Pancreas (tissue), 10 donors: ENCODE measurements at regions not wholly inside any gene's neighbourhood (a gene's known extent, or its start where the extent isn't known, plus 50 kb on each side); places are given as distances from the start of the nearest gene placed in this dataset.

Experiments used
- ATAC-seq, 4 donors: fragments of 200-7000 bp; cut with Tn5 transposase; one replicate each; pipeline versions ENCODE4 v1.8.0 to v1.9.1; 2020; ENCODE audit warnings: mild to moderate bottlenecking in 4 of 4, moderate library complexity in 4 of 4
- DNase-seq, 6 donors: peaks; one replicate each; pipeline ENCODE4 v3.0.0-alpha.2; 2020
- FAIRE-seq: peaks from 2 replicates; lab custom pipeline; 2012; peaks lifted over from hg19 to GRCh38; lab: Jason Lieb, UNC
- H3K27ac ChIP-seq, 4 donors: fragments of 200-600 bp; sonication (generic); 1 replicate in 3 of 4; 2 replicates in 1 of 4; pipeline versions ENCODE4 v1.5.0 to v1.8.0; 2020
- H3K27me3 ChIP-seq, 4 donors: fragments of 200-600 bp; one replicate each; pipeline ENCODE4 v1.8.0; 2021
- H3K36me3 ChIP-seq, 3 donors: fragments of 200-600 bp; sonication (generic) in 1 of 3; one replicate each; pipeline versions ENCODE4 v1.5.0 to v1.8.0; 2020 to 2021
- H3K4me1 ChIP-seq, 3 donors: fragments of 200-600 bp; one replicate each; pipeline ENCODE4 v1.8.0; 2021
- H3K4me3 ChIP-seq, 4 donors: fragments of 200-600 bp; sonication (generic) in 2 of 4; one replicate each; pipeline versions ENCODE4 v1.5.0 to v1.8.0; 2020 to 2021
- H3K9me3 ChIP-seq, 4 donors: fragments of 200-600 bp; one replicate each; pipeline ENCODE4 v1.8.0; 2021
- CTCF ChIP-seq, 4 donors: fragments of 200-600 bp; sonication (generic) in 3 of 4; IDR thresholded peaks; one replicate each; pipeline versions ENCODE4 v1.5.0 to v1.8.0; 2021; ENCODE audit warnings: antibody characterized with exemption in 4 of 4
- WGBS, 2 donors: extraction: QIAGEN DNeasy Blood & Tissue Kit; methylation state at CpG; one replicate each; pipeline ENCODE4 v1.1.7; 2013; 5-methylcytosine and 5-hydroxymethylcytosine counted together
- intact Hi-C, 3 donors: fragments of 100-400 bp; cut with DNase I; formaldehyde crosslinking; loops; one replicate each; pipeline versions ENCODE4 v1.11.1 to v1.14.2; 2022
- donor health status: healthy with polysubstance abuse.
- donor health status: DM: no; HTN: no; CAD: no; lungs with moderate emphysema.
- donor health status: DM: no; HTN: no; CAD: no.
- donor health status: control.
- donor health status: control.
- donor health status: Bipolar disorder and iron deficiency.
- donor health status: DM: yes; HTN: yes; CAD: no.
- donor health status: DM: no; HTN: no; CAD: no.
- donor health status: DM: no; HTN: no; CAD: no.
- donor health status: DM: yes; HTN: yes; CAD: no.

- no peak for ATAC-seq
- no peaks in the 10 kb centered on the region for H3K4me1 ChIP-seq
- peak in 1 of 6 donors; percentile 30 for DNase-seq
- H3K4me3 ChIP-seq: no peak overlapping the region
- no peak for FAIRE-seq
- H3K27me3 ChIP-seq: no peaks in the 10 kb centered on the region
- intact Hi-C loops: no loop called here
- no peak overlapping the region for H3K27ac ChIP-seq
- TF ChIP-seq CTCF (IDR thresholded peaks at IDR 0.05): no peak
- WGBS, 2 donors: 97 to 99% methylated on average over 14 of the region's 14 CpGs
- H3K9me3 ChIP-seq: no peaks in the 10 kb centered on the region
- peaks cover 0 to 43% (median 0%) of the 10 kb centered on the region in 3 donors for H3K36me3 ChIP-seq
These were observed 108.2 kb downstream of the RTP5 start for GRCh38 chr2:241977557-241978300.

- Histone ChIP-seq H3K4me1 (no peaks in the 10 kb centered on the region), H3K27me3 (no peaks in the 10 kb centered on the region), H3K36me3 (peaks cover 0 to 33% (median 0%) of the 10 kb centered on the region in 3 donors), H3K4me3 (no peak overlapping the region), H3K27ac (no peak overlapping the region), H3K9me3 (no peaks in the 10 kb centered on the region)
- 36 to 38% methylated on average over 1 of the region's 1 CpG for WGBS, 2 donors
- DNase-seq: no peak
- intact Hi-C loops: no loop called here
- FAIRE-seq: no peak
- peak in 2 of 4 donors; percentile 46 to 53 for ATAC-seq
- TF ChIP-seq CTCF (IDR thresholded peaks at IDR 0.05): no peak
These were observed 109.1 kb downstream of the RTP5 start for GRCh38 chr2:241978670-241979069.

GRCh38 chr2:241980193-241980592 is 110.7 kb downstream of the RTP5 start:
- H3K36me3 ChIP-seq: peaks cover 0 to 18% (median 0%) of the 10 kb centered on the region in 3 donors
- no peaks in the 10 kb centered on the region for H3K4me1 ChIP-seq
- DNase-seq (peak in 1 of 6 donors; percentile 13), FAIRE-seq (no peak), ATAC-seq (no peak)
- no peak for TF ChIP-seq CTCF (IDR thresholded peaks at IDR 0.05)
- H3K4me3 ChIP-seq: no peak overlapping the region
- no peak overlapping the region for H3K27ac ChIP-seq
- intact Hi-C loops: no loop called here
- no peaks in the 10 kb centered on the region for H3K9me3 ChIP-seq
- H3K27me3 ChIP-seq: no peaks in the 10 kb centered on the region
- WGBS, 2 donors: 83 to 87% methylated on average over 6 of the region's 6 CpGs

- H3K36me3 ChIP-seq: peaks cover 0 to 8% (median 0%) of the 10 kb centered on the region in 3 donors
- DNase-seq: no peak
- H3K4me3 ChIP-seq: no peak overlapping the region
- H3K27ac ChIP-seq: no peak overlapping the region
- 91 to 95% methylated on average over 24 of the region's 24 CpGs for WGBS, 2 donors
- no peak for TF ChIP-seq CTCF (IDR thresholded peaks at IDR 0.05)
- no peaks in the 10 kb centered on the region for H3K9me3 ChIP-seq
- H3K4me1 ChIP-seq: no peaks in the 10 kb centered on the region
- no peak for ATAC-seq
- intact Hi-C loops: no loop called here
- FAIRE-seq: no peak
- no peaks in the 10 kb centered on the region for H3K27me3 ChIP-seq
These were observed 111.7 kb downstream of the RTP5 start for GRCh38 chr2:241981076-241981700.
